Cardiac fibroblast (primary cell): ENCODE measurements at regions not wholly inside any gene's neighbourhood (a gene's known extent, or its start where the extent isn't known, plus 50 kb on each side); places are given as distances from the start of the nearest gene placed in this dataset.
"Not testable (repeated sequence)": the region's sequence is repeated elsewhere in the genome, so short reads cannot be mapped to it uniquely, and the experiment has no call there.

Experiments
- DNase-seq, 2 donors: peaks; one replicate each; pipeline versions ENCODE4 v3.0.0 to v3.0.0-alpha.2; 2010; ENCODE audit warnings: low read depth in 2 of 2
- H3K4me3 ChIP-seq, 2 donors: replicated peaks in 1 of 2; 1 replicate in 1 of 2; 2 replicates in 1 of 2; pipeline ENCODE4 v1.5.1; 2011; ENCODE audit warnings: low read depth in 2 of 2, low read length in 2 of 2, mild to moderate bottlenecking in 2 of 2, moderate library complexity in 1 of 2
- TF ChIP-seq, protein P1 (sequence below): IDR thresholded peaks from one replicate; pipeline ENCODE4 v1.5.1; 2011; ENCODE audit warnings: low read depth, mild to moderate bottlenecking, low read length, inconsistent platforms

DNA sequence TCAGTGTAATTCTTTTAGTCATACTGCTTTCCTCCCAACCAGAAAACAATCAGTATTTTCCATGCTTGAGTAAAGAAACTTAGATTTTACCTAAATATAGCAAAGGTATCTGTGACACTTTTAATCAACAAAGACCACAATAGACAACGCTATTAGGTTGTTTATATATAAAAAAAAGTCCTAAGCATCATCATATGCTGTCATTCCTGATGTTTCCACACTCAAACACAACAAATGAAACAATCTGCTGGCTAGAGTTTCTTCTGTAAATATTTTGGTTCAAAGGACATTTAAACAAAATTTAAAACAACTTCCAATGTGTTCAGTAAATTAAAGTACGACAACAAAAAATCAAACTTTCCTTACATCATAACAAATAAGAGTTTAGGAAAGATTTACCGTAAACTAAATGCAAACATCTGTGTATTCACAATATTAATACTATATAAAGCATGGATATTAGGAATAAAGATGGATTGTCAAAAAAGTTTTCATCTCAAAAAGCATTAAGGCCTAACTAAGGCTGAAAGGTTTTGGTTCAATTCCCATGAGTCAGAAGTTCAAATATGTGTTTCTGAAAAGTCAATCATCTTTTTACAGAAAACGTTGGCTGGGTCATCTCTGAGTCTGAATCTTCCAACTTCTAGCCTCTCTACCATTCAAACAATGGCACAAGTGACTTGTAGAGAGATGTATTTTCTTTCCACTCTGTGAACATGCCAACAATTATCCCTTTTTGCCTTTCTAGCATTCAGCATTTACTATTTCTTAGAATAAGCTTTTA lies 157.1 kb downstream of the CRPPA start:
- TF ChIP-seq, protein P1, sequence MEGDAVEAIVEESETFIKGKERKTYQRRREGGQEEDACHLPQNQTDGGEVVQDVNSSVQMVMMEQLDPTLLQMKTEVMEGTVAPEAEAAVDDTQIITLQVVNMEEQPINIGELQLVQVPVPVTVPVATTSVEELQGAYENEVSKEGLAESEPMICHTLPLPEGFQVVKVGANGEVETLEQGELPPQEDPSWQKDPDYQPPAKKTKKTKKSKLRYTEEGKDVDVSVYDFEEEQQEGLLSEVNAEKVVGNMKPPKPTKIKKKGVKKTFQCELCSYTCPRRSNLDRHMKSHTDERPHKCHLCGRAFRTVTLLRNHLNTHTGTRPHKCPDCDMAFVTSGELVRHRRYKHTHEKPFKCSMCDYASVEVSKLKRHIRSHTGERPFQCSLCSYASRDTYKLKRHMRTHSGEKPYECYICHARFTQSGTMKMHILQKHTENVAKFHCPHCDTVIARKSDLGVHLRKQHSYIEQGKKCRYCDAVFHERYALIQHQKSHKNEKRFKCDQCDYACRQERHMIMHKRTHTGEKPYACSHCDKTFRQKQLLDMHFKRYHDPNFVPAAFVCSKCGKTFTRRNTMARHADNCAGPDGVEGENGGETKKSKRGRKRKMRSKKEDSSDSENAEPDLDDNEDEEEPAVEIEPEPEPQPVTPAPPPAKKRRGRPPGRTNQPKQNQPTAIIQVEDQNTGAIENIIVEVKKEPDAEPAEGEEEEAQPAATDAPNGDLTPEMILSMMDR = no peak
- H3K4me3 ChIP-seq = no peak overlapping the region

DNA sequence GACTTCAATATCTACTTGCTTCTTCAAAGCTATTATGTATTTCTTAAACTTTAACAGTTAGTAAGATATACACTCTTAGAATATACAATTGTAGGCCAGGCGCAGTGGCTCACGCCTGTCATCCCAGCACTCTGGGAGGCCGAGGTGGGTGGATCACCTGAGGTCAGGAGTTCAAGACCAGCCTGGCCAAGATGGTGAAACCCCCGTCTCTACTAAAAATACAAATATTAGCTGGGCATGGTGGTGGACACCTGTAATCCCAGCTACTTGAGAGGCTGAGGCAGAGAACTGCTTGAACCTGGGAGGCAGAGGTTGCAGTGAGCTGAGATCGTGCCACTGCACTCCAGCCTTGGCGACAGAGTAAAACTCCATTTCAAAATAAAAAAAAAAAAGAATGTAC lies 158.0 kb downstream of the CRPPA start:
- H3K4me3 ChIP-seq, DNase-seq: not testable (repeated sequence)

More for the DNA sequence above, 157.1 kb downstream of the CRPPA start:
- no peak for DNase-seq

DNA sequence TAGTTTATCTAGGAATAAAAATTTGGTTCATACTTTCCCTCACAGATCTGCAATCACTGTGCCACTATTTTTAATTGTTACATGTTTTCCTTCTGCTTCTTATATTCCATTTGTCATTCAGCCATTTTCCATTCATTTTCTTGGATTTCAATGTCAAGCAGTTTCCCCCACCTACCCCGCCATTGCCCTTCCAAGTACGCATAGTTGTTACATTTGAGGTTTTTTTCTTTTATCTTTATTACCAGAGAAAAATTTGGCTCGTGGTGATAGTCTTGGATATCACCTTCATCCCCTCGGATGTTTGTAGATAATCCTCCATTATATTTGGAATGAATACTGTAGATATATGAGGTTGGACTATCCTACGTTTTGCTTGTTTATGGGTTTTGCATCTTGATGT lies 159.7 kb downstream of the CRPPA start:
- TF ChIP-seq, protein P1 = no peak
- no peak overlapping the region for H3K4me3 ChIP-seq
- no peak for DNase-seq

DNA sequence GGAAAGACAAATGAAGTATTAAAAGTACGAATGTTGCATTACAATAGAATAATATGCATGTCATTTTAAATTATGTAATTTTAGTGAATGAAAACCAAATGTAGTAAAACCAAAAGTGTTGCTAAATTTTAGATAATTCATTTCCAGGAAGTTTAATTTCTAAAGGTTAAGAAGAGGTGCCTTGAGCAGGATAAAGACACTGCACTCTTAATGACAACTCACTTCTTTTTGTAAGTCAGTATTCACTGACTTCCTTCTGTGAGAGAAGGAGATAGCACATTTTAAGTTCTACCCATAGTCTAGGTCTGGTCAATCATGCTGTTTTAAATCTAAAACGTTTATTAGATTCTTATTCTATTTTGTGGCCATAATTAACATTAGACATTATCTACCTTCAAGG lies 160.2 kb downstream of the CRPPA start:
- TF ChIP-seq, protein P1 = no peak
- no peak for DNase-seq
- H3K4me3 ChIP-seq = no peak overlapping the region

DNA sequence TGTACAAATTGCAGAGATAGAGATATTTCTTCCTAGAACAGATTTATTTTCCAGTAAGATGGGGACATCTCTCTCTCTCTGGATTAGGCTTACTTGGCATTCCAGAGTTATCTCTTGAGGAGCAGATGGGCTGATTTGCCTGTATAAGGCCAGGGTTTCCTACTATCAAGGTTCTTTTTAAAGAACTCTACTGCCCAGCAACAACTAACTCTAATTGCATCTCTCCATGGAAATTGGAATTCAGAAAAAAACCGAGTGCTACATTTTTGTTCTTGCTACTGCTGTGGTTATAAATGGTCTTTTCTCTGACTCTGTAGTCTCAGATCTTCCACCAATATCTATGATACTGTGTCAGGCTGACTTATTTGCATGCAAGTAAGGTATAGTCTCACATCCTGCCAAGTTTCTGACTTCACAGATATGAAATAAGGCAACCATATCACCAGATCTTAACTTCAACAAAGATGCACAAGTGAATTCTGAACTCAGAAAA lies 161.1 kb downstream of the CRPPA start:
- H3K4me3 ChIP-seq = no peak overlapping the region
- no peak for DNase-seq
- TF ChIP-seq, protein P1 = no peak

- not testable (repeated sequence) for DNase-seq
These were observed 164.9 kb downstream of the CRPPA start for GRCh38 chr7:16256419-16256818.

DNA sequence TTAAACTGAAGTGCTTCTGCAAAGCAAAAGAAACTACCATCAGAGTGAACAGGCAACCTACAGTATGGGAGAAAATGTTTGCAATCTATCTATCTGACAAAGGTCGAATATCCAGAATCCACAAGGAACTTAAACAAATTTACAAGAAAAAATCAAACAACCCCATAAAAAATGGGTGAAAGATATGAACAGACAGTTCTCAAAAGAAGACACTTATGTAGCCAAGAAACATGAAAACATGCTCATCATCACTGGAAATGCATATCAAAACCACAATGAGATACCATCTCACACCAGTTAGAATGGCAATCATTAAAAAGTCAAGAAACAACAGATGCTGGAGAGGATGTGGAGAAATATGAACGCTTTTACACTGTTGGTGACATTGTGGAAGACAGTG lies 165.4 kb downstream of the CRPPA start:
- H3K4me3 ChIP-seq, DNase-seq: not testable (repeated sequence)

More at GRCh38 chr7:16256419-16256818, 164.9 kb downstream of the CRPPA start:
- H3K4me3 ChIP-seq = not testable (repeated sequence)

GRCh38 chr7:16250655-16251054 lies 170.7 kb downstream of the CRPPA start:
- not testable (repeated sequence) for DNase-seq, H3K4me3 ChIP-seq

GRCh38 chr7:16249204-16249603 lies 172.1 kb downstream of the CRPPA start:
- not testable (repeated sequence) for H3K4me3 ChIP-seq, DNase-seq

DNA sequence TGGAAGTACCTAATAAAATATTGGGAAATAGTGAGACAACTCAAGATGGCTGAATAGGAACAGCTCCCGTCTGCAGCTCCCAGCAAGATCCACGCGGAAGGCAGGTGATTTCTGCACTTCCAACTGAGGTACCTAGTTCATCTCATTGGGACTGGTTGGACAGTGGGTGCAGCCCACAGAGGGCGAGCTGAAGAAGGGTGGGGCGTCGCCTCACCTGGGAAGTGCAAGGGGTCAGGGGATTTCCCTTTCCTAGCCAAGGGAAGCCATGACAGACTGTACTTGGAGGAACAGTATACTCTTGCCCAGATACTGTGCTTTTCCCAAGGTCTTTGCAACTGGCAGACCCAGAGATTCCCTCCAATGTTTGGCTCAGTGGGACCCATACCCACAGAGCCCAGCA lies 172.8 kb downstream of the CRPPA start:
- not testable (repeated sequence) for DNase-seq, H3K4me3 ChIP-seq
